ENCODE measurements at regions not wholly inside any gene's neighbourhood (a gene's known extent, or its start where the extent isn't known, plus 50 kb on each side); places are given as distances from the start of the nearest gene placed in this dataset.
A peak's percentile ranks its signal among the peaks of the same experiment; 100 is the strongest.
"Not testable (repeated sequence)": the region's sequence is repeated elsewhere in the genome, so short reads cannot be mapped to it uniquely, and the experiment has no call there.

DNA sequence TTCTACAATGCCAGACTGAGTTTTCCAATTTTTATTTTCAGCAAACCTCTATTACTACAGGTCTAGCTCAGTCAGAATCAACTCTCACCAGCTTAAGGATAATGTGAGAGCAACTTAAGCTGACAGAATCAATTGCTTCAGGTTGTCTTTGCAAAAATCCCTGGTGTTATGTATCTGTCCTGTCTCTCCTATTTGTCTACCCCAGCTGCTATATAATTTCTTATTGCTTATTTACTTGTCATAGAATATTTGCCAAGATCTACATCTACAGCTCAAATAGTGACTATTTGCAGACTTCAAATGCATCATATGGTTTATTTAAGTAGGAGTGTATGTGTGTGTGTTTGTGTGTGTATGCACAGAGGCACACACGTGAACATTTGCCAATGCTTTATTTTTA is 54.1 kb downstream of the FOXG1 start:
- DNase-seq (ENCODE audit: low spot score): no peak
- in situ Hi-C loops (cut with MboI; ENCODE audit: low pct_unique_long_range_greater_than_20kb, low sequenced_read_pairs, unreplicated experiment): no loop called here
- TF ChIP-seq, protein P1, sequence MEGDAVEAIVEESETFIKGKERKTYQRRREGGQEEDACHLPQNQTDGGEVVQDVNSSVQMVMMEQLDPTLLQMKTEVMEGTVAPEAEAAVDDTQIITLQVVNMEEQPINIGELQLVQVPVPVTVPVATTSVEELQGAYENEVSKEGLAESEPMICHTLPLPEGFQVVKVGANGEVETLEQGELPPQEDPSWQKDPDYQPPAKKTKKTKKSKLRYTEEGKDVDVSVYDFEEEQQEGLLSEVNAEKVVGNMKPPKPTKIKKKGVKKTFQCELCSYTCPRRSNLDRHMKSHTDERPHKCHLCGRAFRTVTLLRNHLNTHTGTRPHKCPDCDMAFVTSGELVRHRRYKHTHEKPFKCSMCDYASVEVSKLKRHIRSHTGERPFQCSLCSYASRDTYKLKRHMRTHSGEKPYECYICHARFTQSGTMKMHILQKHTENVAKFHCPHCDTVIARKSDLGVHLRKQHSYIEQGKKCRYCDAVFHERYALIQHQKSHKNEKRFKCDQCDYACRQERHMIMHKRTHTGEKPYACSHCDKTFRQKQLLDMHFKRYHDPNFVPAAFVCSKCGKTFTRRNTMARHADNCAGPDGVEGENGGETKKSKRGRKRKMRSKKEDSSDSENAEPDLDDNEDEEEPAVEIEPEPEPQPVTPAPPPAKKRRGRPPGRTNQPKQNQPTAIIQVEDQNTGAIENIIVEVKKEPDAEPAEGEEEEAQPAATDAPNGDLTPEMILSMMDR (IDR thresholded peaks at IDR 0.05; ENCODE audit: extremely low read depth, insufficient read depth, missing control alignments): no peak

DNA sequence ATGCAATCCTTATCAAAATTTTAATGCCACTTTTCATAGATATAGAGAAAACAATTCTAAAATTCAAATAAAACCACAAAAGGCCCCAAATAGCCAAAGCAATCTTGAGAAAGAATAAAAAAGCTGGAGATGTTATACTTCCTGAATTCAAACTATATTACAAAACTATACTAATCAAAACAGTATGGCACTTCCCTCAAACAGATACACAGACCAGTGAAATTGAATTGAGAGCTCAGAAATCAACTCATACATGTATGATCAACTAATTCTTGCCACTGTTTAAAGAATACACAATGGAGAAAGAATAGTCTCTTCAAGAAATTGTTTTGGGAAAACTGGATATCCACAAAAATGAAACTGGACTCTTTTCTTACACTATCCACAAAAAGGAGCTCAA is 55.4 kb downstream of the FOXG1 start:
- TF ChIP-seq, protein P1 (IDR thresholded peaks at IDR 0.05; ENCODE audit: extremely low read depth, insufficient read depth, missing control alignments): no peak
- in situ Hi-C loops (cut with MboI; ENCODE audit: low pct_unique_long_range_greater_than_20kb, low sequenced_read_pairs, unreplicated experiment): no loop called here
- no peak for DNase-seq (ENCODE audit: low spot score)

DNA sequence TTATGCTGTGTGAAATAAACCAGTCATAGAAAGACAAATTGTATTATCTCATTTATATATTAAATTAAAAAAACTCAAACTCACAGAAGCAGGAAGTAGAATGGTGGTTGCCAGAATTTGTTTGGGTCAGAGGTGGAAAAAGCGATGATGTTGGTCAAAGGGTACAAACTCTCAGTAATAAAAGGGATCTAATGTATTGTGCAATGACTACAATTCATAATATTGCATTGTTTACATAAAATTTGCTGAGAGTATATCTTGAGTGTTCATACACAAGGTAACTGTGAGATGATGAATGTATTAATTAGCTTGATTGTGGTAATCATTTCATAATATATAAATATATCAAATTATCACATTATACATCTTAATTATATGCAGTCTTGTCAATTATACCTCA is 56.7 kb downstream of the FOXG1 start:
- TF ChIP-seq, protein P1 (IDR thresholded peaks at IDR 0.05; ENCODE audit: extremely low read depth, insufficient read depth, missing control alignments): no peak
- DNase-seq (ENCODE audit: low spot score): no peak
- in situ Hi-C loops (cut with MboI; ENCODE audit: low pct_unique_long_range_greater_than_20kb, low sequenced_read_pairs, unreplicated experiment): no loop called here

DNA sequence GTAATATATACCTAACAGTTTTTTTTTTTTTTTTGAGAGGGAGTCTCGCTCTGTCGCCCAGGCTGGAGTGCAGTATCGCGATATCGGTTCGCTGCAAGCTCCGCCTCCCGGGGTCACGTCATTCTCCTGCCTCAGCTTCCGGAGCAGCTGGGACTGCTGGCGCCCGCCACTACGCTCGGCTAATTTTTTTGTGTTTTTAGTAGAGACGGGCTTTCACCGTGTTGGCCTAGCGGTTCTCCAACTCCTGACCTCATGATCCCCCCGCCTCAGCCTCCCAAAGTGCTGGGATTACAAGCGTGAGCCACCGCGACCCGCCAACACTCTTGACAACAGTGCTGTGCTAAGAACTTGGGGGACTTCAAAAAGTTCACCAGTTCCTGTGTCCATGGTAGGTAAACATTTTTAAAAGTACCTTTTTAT is 63.5 kb downstream of the FOXG1 start:
- TF ChIP-seq, protein P1 (IDR thresholded peaks at IDR 0.05; ENCODE audit: extremely low read depth, insufficient read depth, missing control alignments): no peak
- DNase-seq (ENCODE audit: low spot score): no peak
- in situ Hi-C loops (cut with MboI; ENCODE audit: low pct_unique_long_range_greater_than_20kb, low sequenced_read_pairs, unreplicated experiment): no loop called here

DNA sequence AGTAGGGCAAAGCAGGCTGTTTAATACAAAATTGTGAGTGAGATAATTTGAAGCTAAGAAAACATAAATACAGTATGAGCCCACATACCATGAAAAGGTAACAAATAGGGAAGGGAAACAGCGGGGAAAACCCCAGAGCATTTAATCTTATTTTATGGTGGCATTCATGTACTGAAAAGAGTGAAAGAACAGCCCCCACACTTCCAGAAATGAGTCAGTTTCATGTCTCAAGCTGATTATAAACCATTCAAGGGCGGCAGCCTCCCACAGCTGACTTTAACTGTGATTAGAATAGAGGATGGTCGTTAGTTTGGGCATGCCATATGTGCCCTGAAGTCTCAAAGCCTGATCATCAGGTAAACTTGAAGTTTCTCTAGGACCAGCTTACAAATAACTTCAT is 64.5 kb downstream of the FOXG1 start:
- in situ Hi-C loops (cut with MboI; ENCODE audit: low pct_unique_long_range_greater_than_20kb, low sequenced_read_pairs, unreplicated experiment): no loop called here
- peak; percentile 60 for DNase-seq (ENCODE audit: low spot score)
- TF ChIP-seq, protein P1 (IDR thresholded peaks at IDR 0.05; ENCODE audit: extremely low read depth, insufficient read depth, missing control alignments): no peak

DNA sequence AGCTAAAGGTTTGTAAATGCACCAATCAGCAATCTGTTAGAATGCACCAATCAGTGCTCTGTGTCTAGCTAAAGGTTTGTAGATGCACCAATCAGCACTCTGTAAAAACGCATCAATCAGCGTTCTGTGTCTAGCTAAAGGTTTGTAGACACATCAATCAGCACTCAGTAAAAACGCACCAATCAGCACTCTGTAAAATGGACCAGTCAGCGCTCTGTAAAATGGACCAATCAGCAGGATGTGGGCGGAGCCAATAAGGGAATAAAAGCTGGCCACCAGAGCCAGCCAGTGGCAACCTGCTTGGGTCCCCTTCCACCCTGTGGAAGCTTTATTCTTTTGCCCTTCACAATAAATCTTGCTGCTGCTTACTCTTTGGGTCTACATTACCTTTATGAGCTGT is 76.0 kb downstream of the FOXG1 start:
- in situ Hi-C loops (cut with MboI; ENCODE audit: low pct_unique_long_range_greater_than_20kb, low sequenced_read_pairs, unreplicated experiment); DNase-seq (ENCODE audit: low spot score): not testable (repeated sequence)

DNA sequence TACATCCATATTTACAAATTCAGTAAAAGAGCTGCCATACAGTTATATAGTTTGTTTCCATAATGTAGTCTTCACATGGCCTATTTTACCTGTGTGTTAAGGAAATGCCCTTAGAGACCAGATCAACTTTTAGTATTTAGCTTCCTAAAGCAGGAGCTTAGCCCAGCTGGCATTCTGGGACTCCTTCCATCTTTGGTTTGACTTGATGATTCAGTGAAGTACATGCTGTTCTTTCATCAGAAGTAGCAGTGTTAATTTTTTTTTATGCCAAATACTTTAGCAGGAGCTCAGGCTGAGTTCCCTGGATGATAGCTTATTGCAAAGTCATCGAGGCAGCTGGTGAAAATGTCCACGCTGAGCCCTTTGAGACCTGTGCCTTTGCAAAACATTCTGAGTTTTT is 101.0 kb downstream of the FOXG1 start:
- in situ Hi-C loops (cut with MboI; ENCODE audit: low pct_unique_long_range_greater_than_20kb, low sequenced_read_pairs, unreplicated experiment): no loop called here
- TF ChIP-seq, protein P1 (IDR thresholded peaks at IDR 0.05; ENCODE audit: extremely low read depth, insufficient read depth, missing control alignments): no peak
- DNase-seq (ENCODE audit: low spot score): no peak

Measured in GM13977 (cell line).